IMR-90 (cell line): ENCODE measurements at regions not wholly inside any gene's neighbourhood (a gene's known extent, or its start where the extent isn't known, plus 50 kb on each side); places are given as distances from the start of the nearest gene placed in this dataset.

Experiments
- ATAC-seq: fragments of 200-7000 bp; cut with Tn5 transposase; 2 replicates; pipeline ENCODE4 v1.9.1; 2020; ENCODE audit warnings: low read depth, mild to moderate bottlenecking, moderate library complexity
- BruUV-seq: library from RNA; stranded (reverse); fragments of 400-500 nt; replicated peaks from 2 replicates; lab custom pipeline; 2021; lab: Mats Ljungman, UMichigan
- CTCF ChIA-PET: fragments of 300-600 bp; formaldehyde crosslinking; extraction: SDS; loops from one replicate; lab custom pipeline; 2021; ENCODE audit warnings: antibody characterized with exemption; lab: Yijun Ruan, JAX
- POLR2A ChIA-PET: fragments of 300-600 bp; sonication (Branson Sonifier 250); formaldehyde crosslinking; loops from one replicate; lab custom pipeline; 2022; ENCODE audit warnings: antibody characterized with exemption; ENCODE audit not compliant: unreplicated experiment; lab: Charles Lee
- DNase-seq: peaks from one replicate; pipeline ENCODE4 v3.0.0; 2013
- H2AFZ ChIP-seq: replicated peaks from 2 replicates; pipeline ENCODE3; 2013; ENCODE audit warnings: low read length, mild to moderate bottlenecking; ENCODE audit not compliant: poor library complexity
- H2AK5ac ChIP-seq: 2 replicates; pipeline ENCODE4 v1.6.1; 2013; ENCODE audit warnings: low read depth, low read length, inconsistent platforms
- H2AK9ac ChIP-seq: replicated peaks from 2 replicates; pipeline ENCODE3; 2013; ENCODE audit warnings: mild to moderate bottlenecking, low read depth, low read length, moderate library complexity; ENCODE audit not compliant: poor library complexity
- H2BK120ac ChIP-seq: 2 replicates; pipeline ENCODE4 v1.6.1; 2013; ENCODE audit warnings: low read depth, low read length, inconsistent platforms
- H2BK15ac ChIP-seq: 3 replicates; pipeline ENCODE4 v1.6.1; 2013; ENCODE audit warnings: low read depth, low read length, inconsistent platforms
- H2BK20ac ChIP-seq: 2 replicates; pipeline ENCODE4 v1.6.1; 2013; ENCODE audit warnings: low read depth, mild to moderate bottlenecking, inconsistent platforms, low read length, moderate library complexity
- H2BK5ac ChIP-seq: 2 replicates; pipeline ENCODE4 v1.6.1; 2013; ENCODE audit warnings: mild to moderate bottlenecking, low read depth, low read length, inconsistent platforms; ENCODE audit not compliant: poor library complexity, severe bottlenecking
- H3K14ac ChIP-seq: replicated peaks from 2 replicates; pipeline ENCODE4 v1.6.1; 2013; ENCODE audit warnings: low read depth, low read length, inconsistent platforms
- H3K18ac ChIP-seq: 2 replicates; pipeline ENCODE4 v1.6.1; 2013; ENCODE audit warnings: low read depth, low read length, control low read depth
- H3K23ac ChIP-seq: 2 replicates; pipeline ENCODE4 v1.6.1; 2013; ENCODE audit warnings: low read depth, low read length, inconsistent platforms
- H3K27ac ChIP-seq: 2 replicates; pipeline ENCODE4 v1.5.1; 2013; ENCODE audit warnings: mild to moderate bottlenecking, control low read depth, low read length; ENCODE audit not compliant: insufficient read depth
- H3K27me3 ChIP-seq: 2 replicates; pipeline ENCODE4 v1.6.1; 2013; ENCODE audit warnings: low read length; ENCODE audit not compliant: control insufficient read depth, insufficient read depth
- H3K36me3 ChIP-seq: 2 replicates; pipeline ENCODE4 v1.6.1; 2013; ENCODE audit warnings: low read length, mixed read lengths; ENCODE audit not compliant: control insufficient read depth, insufficient read depth
- H3K4ac ChIP-seq: 2 replicates; pipeline ENCODE4 v1.6.1; 2013; ENCODE audit warnings: low read depth, low read length, inconsistent platforms
- H3K4me1 ChIP-seq: 2 replicates; pipeline ENCODE4 v1.6.1; 2013; ENCODE audit warnings: low read length, mixed read lengths; ENCODE audit not compliant: control insufficient read depth, insufficient read depth
- H3K4me2 ChIP-seq: 2 replicates; pipeline ENCODE4 v1.6.1; 2013; ENCODE audit warnings: low read depth, mild to moderate bottlenecking, control low read depth, low read length, moderate library complexity
- H3K4me3 ChIP-seq: 2 replicates; pipeline ENCODE4 v1.5.1; 2013; ENCODE audit warnings: low read depth, mild to moderate bottlenecking, control low read depth, low read length, moderate library complexity; ENCODE audit not compliant: insufficient read depth
- H3K56ac ChIP-seq: 2 replicates; pipeline ENCODE4 v1.6.1; 2013; ENCODE audit warnings: low read length, inconsistent platforms; ENCODE audit not compliant: insufficient read depth; ENCODE audit errors: extremely low read depth
- H3K79me1 ChIP-seq, 2 experiments: 2 replicates each; pipeline ENCODE4 v1.6.1; 2013; ENCODE audit warnings: low read length in 2 of 2, inconsistent platforms in 1 of 2, low read depth in 1 of 2
- H3K9ac ChIP-seq: 2 replicates; pipeline ENCODE4 v1.6.1; 2013; ENCODE audit warnings: low read depth, low read length, control low read depth
- H3K9me1 ChIP-seq: 2 replicates; pipeline ENCODE4 v1.6.1; 2013; ENCODE audit warnings: low read length, inconsistent platforms; ENCODE audit not compliant: insufficient read depth
- H3K9me3 ChIP-seq: 2 replicates; pipeline ENCODE4 v1.6.1; 2013; ENCODE audit warnings: low read length; ENCODE audit not compliant: control insufficient read depth, insufficient read depth
- H4K20me1 ChIP-seq: 2 replicates; pipeline ENCODE4 v1.6.1; 2013; ENCODE audit warnings: low read length, inconsistent platforms; ENCODE audit not compliant: insufficient read depth
- H4K5ac ChIP-seq: 2 replicates; pipeline ENCODE4 v1.6.1; 2013; ENCODE audit warnings: mild to moderate bottlenecking, low read depth, low read length, control low read depth
- H4K8ac ChIP-seq, 2 experiments: 2 replicates each; pipeline ENCODE4 v1.6.1; 2013; ENCODE audit warnings: low read depth in 2 of 2, low read length in 2 of 2, control low read depth in 1 of 2, inconsistent platforms in 1 of 2
- H4K91ac ChIP-seq: 2 replicates; pipeline ENCODE4 v1.6.1; 2013; ENCODE audit warnings: low read depth, low read length, inconsistent platforms; ENCODE audit not compliant: insufficient read depth
- BHLHE40 ChIP-seq: fragments of 150-350 bp; IDR thresholded peaks from 2 replicates; pipeline ENCODE4 v1.6.1; 2016; ENCODE audit warnings: mild to moderate bottlenecking, low read depth, low read length
- CEBPB ChIP-seq: IDR thresholded peaks from 2 replicates; pipeline ENCODE4 v1.6.1; 2012; ENCODE audit warnings: low read depth, low read length, improper control_type of control experiment
- CHD1 ChIP-seq: IDR thresholded peaks from 2 replicates; pipeline ENCODE4 v1.6.1; 2012; ENCODE audit warnings: low read depth, low read length, improper control_type of control experiment
- CTCF ChIP-seq: conservative IDR thresholded peaks from 2 replicates; pipeline ENCODE4 v1.5.1; 2012; ENCODE audit warnings: mild to moderate bottlenecking, low read depth, low read length, improper control_type of control experiment
- ELK1 ChIP-seq: fragments of 150-350 bp; IDR thresholded peaks from 2 replicates; pipeline ENCODE4 v1.6.1; 2016; ENCODE audit warnings: low read depth, mild to moderate bottlenecking, low read length, moderate library complexity, borderline replicate concordance
- FOS ChIP-seq: fragments of 150-350 bp; IDR thresholded peaks from 2 replicates; pipeline ENCODE4 v1.6.1; 2016; ENCODE audit warnings: low read depth, low read length
- MAFK ChIP-seq: IDR thresholded peaks from 2 replicates; pipeline ENCODE4 v1.6.1; 2012; ENCODE audit warnings: low read depth, low read length, improper control_type of control experiment
- MAZ ChIP-seq: IDR thresholded peaks from 2 replicates; pipeline ENCODE4 v1.6.1; 2012; ENCODE audit warnings: low read depth, mild to moderate bottlenecking, low read length, improper control_type of control experiment, moderate library complexity, borderline replicate concordance
- MXI1 ChIP-seq: IDR thresholded peaks from 2 replicates; pipeline ENCODE4 v1.6.1; 2012; ENCODE audit warnings: low read depth, mild to moderate bottlenecking, low read length, moderate library complexity, borderline replicate concordance
- NFE2L2 ChIP-seq: fragments of 150-350 bp; IDR thresholded peaks from 2 replicates; pipeline ENCODE4 v1.6.1; 2016; ENCODE audit warnings: low read depth, mild to moderate bottlenecking, low read length
- POLR2A ChIP-seq: IDR thresholded peaks from 2 replicates; pipeline ENCODE4 v1.6.1; 2012; ENCODE audit warnings: mild to moderate bottlenecking, low read depth, low read length
- RAD21 ChIP-seq: IDR thresholded peaks from 2 replicates; pipeline ENCODE4 v1.6.1; 2012; ENCODE audit warnings: low read length, improper control_type of control experiment
- RCOR1 ChIP-seq: IDR thresholded peaks from 2 replicates; pipeline ENCODE4 v1.6.1; 2012; ENCODE audit warnings: mild to moderate bottlenecking, low read length, improper control_type of control experiment; ENCODE audit not compliant: insufficient replicate concordance
- RFX5 ChIP-seq: IDR thresholded peaks from 2 replicates; pipeline ENCODE4 v1.8.0; 2012; ENCODE audit warnings: low read depth, mild to moderate bottlenecking, low read length, moderate library complexity
- SMC3 ChIP-seq: fragments of 150-350 bp; IDR thresholded peaks from 2 replicates; pipeline ENCODE4 v1.6.1; 2016; ENCODE audit warnings: low read depth, mild to moderate bottlenecking, antibody characterized with exemption, low read length, moderate library complexity
- USF2 ChIP-seq: fragments of 150-350 bp; IDR thresholded peaks from 2 replicates; pipeline ENCODE4 v1.6.1; 2017; ENCODE audit warnings: mild to moderate bottlenecking, antibody characterized with exemption, low read length, low read depth
- WGBS, 2 experiments: methylation state at CpG; one replicate each; pipeline versions ENCODE4 v1.1.5 to v1.1.7; 2013; ENCODE audit warnings: missing lambda C conversion rate in 2 of 2; ENCODE audit not compliant: insufficient read length in 1 of 2; ENCODE audit errors: extremely low coverage in 2 of 2; 5-methylcytosine and 5-hydroxymethylcytosine counted together
- dilution Hi-C: fragments of 300-500 bp; cut with HindIII; formaldehyde crosslinking; loops from one replicate; pipeline ENCODE4 v1.14.3; 2018; ENCODE audit warnings: low sequenced_read_pairs; ENCODE audit not compliant: unreplicated experiment
- in situ Hi-C: fragments of 300-500 bp; cut with MboI; formaldehyde crosslinking; loops from 3 replicates; pipeline ENCODE4 v1.14.3; 2019; ENCODE audit warnings: low sequenced_read_pairs, inconsistent platforms, mixed read lengths
- intact Hi-C: fragments of 100-400 bp; cut with micrococcal nuclease; formaldehyde crosslinking; loops from 2 replicates; pipeline ENCODE4 v1.10.0; 2022

- ATAC-seq, result no peak
- ChIA-PET POLR2A (no interaction called here), CTCF (no interaction called here)
Observed at GRCh38 chr13:67328895-67329294, 98.8 kb upstream of the PCDH9 start.

More at GRCh38 chr13:67328895-67329294, 98.8 kb upstream of the PCDH9 start:
- BruUV-seq, result no TSS peak
- Histone ChIP-seq H3K27ac (no peak overlapping the region), H4K8ac (no peak overlapping the region), H3K4ac (no peak overlapping the region), H3K36me3 (no peaks in the 10 kb centered on the region), H2BK20ac (no peak overlapping the region), H3K9ac (no peak overlapping the region), H4K91ac (no peak overlapping the region), H3K4me3 (no peak overlapping the region), H4K5ac (no peak overlapping the region), H3K9me3 (no peaks in the 10 kb centered on the region), H3K23ac (no peak overlapping the region), H3K4me2 (no peak overlapping the region), H2AFZ (no peak overlapping the region), H3K27me3 (no peaks in the 10 kb centered on the region), H3K4me1 (no peaks in the 10 kb centered on the region), H2BK5ac (no peak overlapping the region), H2BK120ac (no peak overlapping the region), H2BK15ac (no peak overlapping the region), H2AK9ac (no peak overlapping the region), H2AK5ac (no peak overlapping the region), H3K79me1 (no peaks in the 10 kb centered on the region), H3K56ac (no peak overlapping the region), H3K9me1 (no peaks in the 10 kb centered on the region), H3K14ac (no peak overlapping the region), H4K20me1 (no peaks in the 10 kb centered on the region), H3K18ac (no peak overlapping the region)
- TF ChIP-seq ELK1, result no peak
- TF ChIP-seq USF2, result no peak
- TF ChIP-seq CHD1, result no peak
- TF ChIP-seq SMC3, result no peak
- TF ChIP-seq BHLHE40, result no peak
- TF ChIP-seq RCOR1, result no peak
- no peak for TF ChIP-seq RAD21
- no peak for TF ChIP-seq NFE2L2
- no peak for TF ChIP-seq MXI1
- TF ChIP-seq RFX5, result no peak
- no peak for TF ChIP-seq POLR2A
- TF ChIP-seq FOS, result no peak
- no peak for TF ChIP-seq CEBPB
- no peak for TF ChIP-seq MAFK
- no peak for TF ChIP-seq MAZ
- no peak for TF ChIP-seq CTCF
- intact Hi-C loops, result loop anchor here (1.0 kb wide), 1 partner anchor 33 kb away; no protein-coding TSS in a partner anchor
- in situ Hi-C loops, result no loop called here
- no peak for DNase-seq
- dilution Hi-C loops, result no loop called here
- WGBS, 2 experiments, result no CpG with 5 or more reads among the region's 3 CpGs
